Neuronal stem cell (in vitro differentiated cells): ENCODE measurements at regions not wholly inside any gene's neighbourhood (a gene's known extent, or its start where the extent isn't known, plus 50 kb on each side); places are given as distances from the start of the nearest gene placed in this dataset.

ENCODE experiments used
- DNase-seq: peaks from one replicate; pipeline ENCODE4 v3.0.0-alpha.2; 2013; ENCODE audit warnings: low spot score
- H2AFZ ChIP-seq: one replicate; pipeline ENCODE4 v1.6.1; 2013; ENCODE audit warnings: mild to moderate bottlenecking, low read length, inconsistent platforms
- H2AK5ac ChIP-seq: 2 replicates; pipeline ENCODE4 v1.6.1; 2013; ENCODE audit warnings: low read depth, mild to moderate bottlenecking, inconsistent platforms, low read length, moderate library complexity, mixed read lengths
- H2BK120ac ChIP-seq: 2 replicates; pipeline ENCODE4 v1.6.1; 2013; ENCODE audit warnings: low read depth, mild to moderate bottlenecking, inconsistent platforms, low read length, moderate library complexity, mixed read lengths
- H2BK12ac ChIP-seq: one replicate; pipeline ENCODE4 v1.6.1; 2013; ENCODE audit warnings: low read length, inconsistent platforms
- H2BK15ac ChIP-seq: 2 replicates; pipeline ENCODE4 v1.6.1; 2013; ENCODE audit warnings: mild to moderate bottlenecking, low read length, inconsistent platforms, mixed read lengths
- H2BK5ac ChIP-seq: one replicate; pipeline ENCODE4 v1.6.1; 2013; ENCODE audit warnings: inconsistent platforms, mild to moderate bottlenecking, low read length, moderate library complexity
- H3K14ac ChIP-seq: one replicate; pipeline ENCODE4 v1.6.1; 2013; ENCODE audit warnings: low read length, inconsistent platforms
- H3K18ac ChIP-seq: 2 replicates; pipeline ENCODE4 v1.6.1; 2013; ENCODE audit warnings: low read length, inconsistent platforms
- H3K23ac ChIP-seq: 2 replicates; pipeline ENCODE4 v1.6.1; 2013; ENCODE audit warnings: low read depth, mild to moderate bottlenecking, mixed read lengths, low read length, inconsistent platforms; ENCODE audit not compliant: poor library complexity
- H3K27ac ChIP-seq: replicated peaks from 3 replicates; pipeline ENCODE4 v1.5.1; 2013; ENCODE audit warnings: low read length, inconsistent platforms
- H3K27me3 ChIP-seq, 3 experiments: 2 replicates each; pipeline ENCODE4 v1.6.1; 2013; ENCODE audit warnings: low read length in 3 of 3, mild to moderate bottlenecking in 2 of 3, inconsistent platforms in 1 of 3, low read depth in 1 of 3, mixed read lengths in 1 of 3, moderate library complexity in 1 of 3; ENCODE audit not compliant: control insufficient read depth in 3 of 3, insufficient read depth in 3 of 3
- H3K36me3 ChIP-seq, 2 donors: replicated peaks in 1 of 2; 2 replicates each; pipeline ENCODE4 v1.6.1; 2013; ENCODE audit warnings: low read length in 2 of 2; ENCODE audit not compliant: control insufficient read depth in 2 of 2, insufficient read depth in 2 of 2
- H3K4ac ChIP-seq: 2 replicates; pipeline ENCODE4 v1.6.1; 2013; ENCODE audit warnings: inconsistent platforms, mild to moderate bottlenecking, low read length, moderate library complexity
- H3K4me1 ChIP-seq, 2 donors: 1 replicate in 1 of 2; 2 replicates in 1 of 2; pipeline ENCODE4 v1.6.1; 2013; ENCODE audit warnings: low read length in 2 of 2, low read depth in 1 of 2; ENCODE audit not compliant: control insufficient read depth in 2 of 2, insufficient read depth in 1 of 2
- H3K4me2 ChIP-seq: one replicate; pipeline ENCODE4 v1.6.1; 2013; ENCODE audit warnings: mild to moderate bottlenecking, low read length, inconsistent platforms; ENCODE audit not compliant: insufficient read depth, poor library complexity, severe bottlenecking
- H3K4me3 ChIP-seq, 2 donors: 2 replicates each; pipeline ENCODE4 v1.5.1; 2013; ENCODE audit warnings: low read length in 2 of 2, mild to moderate bottlenecking in 2 of 2, inconsistent platforms in 1 of 2, moderate library complexity in 1 of 2
- H3K79me1 ChIP-seq: one replicate; pipeline ENCODE4 v1.6.1; 2013; ENCODE audit warnings: low read depth, mild to moderate bottlenecking, inconsistent platforms, low read length, moderate library complexity
- H3K9ac ChIP-seq: one replicate; pipeline ENCODE4 v1.6.1; 2013; ENCODE audit warnings: mild to moderate bottlenecking, low read depth, low read length, inconsistent platforms; ENCODE audit not compliant: poor library complexity
- H3K9me3 ChIP-seq, 2 donors: replicated peaks in 1 of 2; 2 replicates each; pipeline versions ENCODE3 to v1.6.1; 2013; ENCODE audit warnings: low read length in 2 of 2, mild to moderate bottlenecking in 2 of 2, inconsistent platforms in 1 of 2, low read depth in 1 of 2, mixed read lengths in 1 of 2, moderate library complexity in 1 of 2; ENCODE audit not compliant: control insufficient read depth in 2 of 2, insufficient read depth in 1 of 2
- H4K8ac ChIP-seq: one replicate; pipeline ENCODE4 v1.6.1; 2013; ENCODE audit warnings: low read depth, mild to moderate bottlenecking, inconsistent platforms, low read length, moderate library complexity
- H4K91ac ChIP-seq: one replicate; pipeline ENCODE4 v1.6.1; 2013; ENCODE audit warnings: low read length, low read depth, mild to moderate bottlenecking, inconsistent platforms; ENCODE audit not compliant: poor library complexity
- WGBS, 2 donors: extraction: QIAGEN DNeasy Blood & Tissue Kit; methylation state at CpG; one replicate each; pipeline ENCODE4 v1.1.7; 2013; ENCODE audit warnings: missing lambda C conversion rate in 2 of 2, mixed read lengths in 1 of 2; ENCODE audit not compliant: insufficient read length in 2 of 2, insufficient replicate concordance in 1 of 2; ENCODE audit errors: extremely low coverage in 2 of 2; 5-methylcytosine and 5-hydroxymethylcytosine counted together

GRCh38 chr7:131096267-131096927 lies 231.3 kb upstream of the MKLN1 start:
- H2BK12ac ChIP-seq = no peak overlapping the region
- no peak overlapping the region for H2BK120ac ChIP-seq
- no peak overlapping the region for H4K91ac ChIP-seq
- no peak overlapping the region for H3K4ac ChIP-seq
- WGBS, 2 donors = no CpG with 5 or more reads among the region's 7 CpGs
- no peak overlapping the region for H2AK5ac ChIP-seq
- H3K4me3 ChIP-seq = no peak overlapping the region
- H2BK5ac ChIP-seq = no peak overlapping the region
- no peaks in the 10 kb centered on the region for H3K79me1 ChIP-seq
- no peak overlapping the region for H3K9ac ChIP-seq
- H2BK15ac ChIP-seq = no peak overlapping the region
- no peak for DNase-seq
- no peaks in the 10 kb centered on the region for H3K9me3 ChIP-seq
- H3K27me3 ChIP-seq = no peaks in the 10 kb centered on the region
- no peak overlapping the region for H3K27ac ChIP-seq
- no peak overlapping the region for H4K8ac ChIP-seq
- no peak overlapping the region for H3K23ac ChIP-seq
- H3K18ac ChIP-seq = no peak overlapping the region
- H3K36me3 ChIP-seq = no peaks in the 10 kb centered on the region
- H3K4me1 ChIP-seq = no peaks in the 10 kb centered on the region
- no peak overlapping the region for H3K4me2 ChIP-seq
- H2AFZ ChIP-seq = no peak overlapping the region
- H3K14ac ChIP-seq = no peak overlapping the region

GRCh38 chr7:131097662-131098376 lies 229.9 kb upstream of the MKLN1 start:
- Histone ChIP-seq H3K4ac (no peak overlapping the region), H2AFZ (no peak overlapping the region), H3K4me3 (no peak overlapping the region), H2BK15ac (no peak overlapping the region), H3K18ac (no peak overlapping the region), H3K27ac (no peak overlapping the region), H2BK5ac (no peak overlapping the region), H3K14ac (no peak overlapping the region), H4K91ac (no peak overlapping the region), H3K23ac (no peak overlapping the region), H3K9ac (no peak overlapping the region), H2BK12ac (no peak overlapping the region), H2BK120ac (no peak overlapping the region), H3K4me2 (no peak overlapping the region), H3K79me1 (no peaks in the 10 kb centered on the region), H3K27me3 (no peaks in the 10 kb centered on the region), H3K9me3 (no peaks in the 10 kb centered on the region), H3K36me3 (no peaks in the 10 kb centered on the region), H2AK5ac (no peak overlapping the region), H3K4me1 (no peaks in the 10 kb centered on the region), H4K8ac (no peak overlapping the region)
- DNase-seq = no peak
- WGBS, 2 donors = no CpG with 5 or more reads among the region's 13 CpGs

- H3K27me3 ChIP-seq = no peaks in the 10 kb centered on the region
- H3K4ac ChIP-seq = no peak overlapping the region
- H3K9ac ChIP-seq = no peak overlapping the region
- no peak overlapping the region for H3K18ac ChIP-seq
- H3K14ac ChIP-seq = no peak overlapping the region
- H3K9me3 ChIP-seq = no peaks in the 10 kb centered on the region
- H2BK5ac ChIP-seq = no peak overlapping the region
- H2BK15ac ChIP-seq = no peak overlapping the region
- H2AFZ ChIP-seq = no peak overlapping the region
- H3K36me3 ChIP-seq = no peaks in the 10 kb centered on the region
- H3K4me1 ChIP-seq = no peaks in the 10 kb centered on the region
- no peak overlapping the region for H3K4me3 ChIP-seq
- no peak overlapping the region for H4K91ac ChIP-seq
- H3K23ac ChIP-seq = no peak overlapping the region
- no peak for DNase-seq
- H2BK120ac ChIP-seq = no peak overlapping the region
- WGBS, 2 donors = no CpG with 5 or more reads among the region's 3 CpGs
- H4K8ac ChIP-seq = no peak overlapping the region
- H2BK12ac ChIP-seq = no peak overlapping the region
- no peaks in the 10 kb centered on the region for H3K79me1 ChIP-seq
- H3K27ac ChIP-seq = no peak overlapping the region
- H3K4me2 ChIP-seq = no peak overlapping the region
- H2AK5ac ChIP-seq = no peak overlapping the region
Measured at GRCh38 chr7:131098527-131098926, 229.1 kb upstream of the MKLN1 start.

GRCh38 chr7:131100357-131101054 lies 227.2 kb upstream of the MKLN1 start:
- Histone ChIP-seq H2BK5ac (no peak overlapping the region), H3K4me1 (peaks cover 0 to 3% of the 10 kb centered on the region in 2 donors), H3K23ac (no peak overlapping the region), H3K18ac (no peak overlapping the region), H3K9me3 (no peaks in the 10 kb centered on the region), H2BK120ac (no peak overlapping the region), H3K27ac (no peak overlapping the region), H3K27me3 (no peaks in the 10 kb centered on the region), H3K14ac (no peak overlapping the region), H2BK12ac (no peak overlapping the region), H4K8ac (no peak overlapping the region), H3K4me3 (no peak overlapping the region), H3K79me1 (no peaks in the 10 kb centered on the region), H2BK15ac (no peak overlapping the region), H3K4ac (no peak overlapping the region), H2AK5ac (no peak overlapping the region), H3K4me2 (no peak overlapping the region), H4K91ac (no peak overlapping the region), H3K9ac (no peak overlapping the region), H3K36me3 (no peaks in the 10 kb centered on the region), H2AFZ (no peak overlapping the region)
- DNase-seq = no peak
- WGBS, 2 donors = no CpG with 5 or more reads among the region's 10 CpGs
